ENCODE measurements at regions not wholly inside any gene's neighbourhood (a gene's known extent, or its start where the extent isn't known, plus 50 kb on each side); places are given as distances from the start of the nearest gene placed in this dataset.

GRCh38 chr4:85177092-85177491 is 210.6 kb upstream of the WDFY3 start:
- intact Hi-C loops (cut with micrococcal nuclease) (no loop called here), dilution Hi-C loops (cut with MboI; ENCODE audit: extremely low pct_ligation_motif_present, low sequenced_read_pairs) (no loop called here)
- Histone ChIP-seq H4K20me1 (replicated peaks; ENCODE audit: control insufficient read depth, extremely low read depth, insufficient read depth, low read length) (no peaks in the 10 kb centered on the region), H3K27ac (ENCODE audit: insufficient read depth, low read depth, low read length) (no peak overlapping the region), H3K4me3 (replicated peaks in 1 of 3; ENCODE audit: insufficient read depth in 1 of 3, low read depth in 1 of 3, low read length in 3 of 3) (no peak overlapping the region), H3K4me1 (ENCODE audit: control insufficient read depth, extremely low read depth, insufficient read depth, low read length) (no peaks in the 10 kb centered on the region), H2AFZ (ENCODE audit: low read depth, low read length) (no peak overlapping the region), H3K9me1 (replicated peaks; ENCODE audit: control insufficient read depth, extremely low read depth, insufficient read depth, low read length) (no peaks in the 10 kb centered on the region), H3K9me3 (replicated peaks; ENCODE audit: control insufficient read depth, insufficient read depth, low read length) (no peaks in the 10 kb centered on the region), H3K4me2 (ENCODE audit: insufficient read depth, low read length) (no peak overlapping the region), H3K79me2 (ENCODE audit: control insufficient read depth, insufficient read depth, low read length) (no peaks in the 10 kb centered on the region), H3K9ac (replicated peaks; ENCODE audit: extremely low read depth, insufficient read depth, low read length) (no peak overlapping the region), H3K36me3 (ENCODE audit: control insufficient read depth in 2 of 2, extremely low read depth in 1 of 2, insufficient read depth in 2 of 2, low read length in 2 of 2) (no peaks in the 10 kb centered on the region), H3K27me3 (ENCODE audit: control insufficient read depth in 2 of 2, insufficient read depth in 2 of 2, low read length in 2 of 2) (peaks cover 0 to 2% of the 10 kb centered on the region in 2 experiments)
- no peak for TF ChIP-seq FOS (IDR thresholded peaks at IDR 0.05; ENCODE audit: borderline replicate concordance, insufficient read depth, low read length)
- no peak for TF ChIP-seq EZH2 (IDR thresholded peaks at IDR 0.05; ENCODE audit: borderline replicate concordance, low read depth, low read length, severe bottlenecking)
- TF ChIP-seq CTCF (IDR thresholded peaks at IDR 0.05; ENCODE audit: extremely low read depth in 1 of 2, insufficient read depth in 1 of 2, low read depth in 1 of 2, low read length in 2 of 2), result no peak
- TF ChIP-seq MAX (IDR thresholded peaks at IDR 0.05; ENCODE audit: insufficient read depth, insufficient read length), result no peak
- no peak for TF ChIP-seq POLR2AphosphoS5 (IDR thresholded peaks at IDR 0.05; ENCODE audit: insufficient read depth, low read depth, low read length)
- TF ChIP-seq JUN (IDR thresholded peaks at IDR 0.05; ENCODE audit: borderline replicate concordance, insufficient read depth, insufficient read length, low read depth), result no peak
- no peak for TF ChIP-seq GATA2 (IDR thresholded peaks at IDR 0.05; ENCODE audit: insufficient read depth, insufficient read length, low read depth, low read length)
- no peak for TF ChIP-seq POLR2A (IDR thresholded peaks at IDR 0.05; ENCODE audit: low read depth, low read length)
- TF ChIP-seq MYC (IDR thresholded peaks at IDR 0.05; ENCODE audit: low read depth, low read length), result no peak
- CTCF ChIA-PET, result no interaction called here
- POLR2A ChIA-PET, result no interaction called here
- FAIRE-seq, result no peak
- BruUV-seq (replicated peaks), result no TSS peak
- DNase-seq (ENCODE audit: low read depth, low spot score), result no peak
